Stomach (tissue), 4 donors: ENCODE measurements at regions not wholly inside any gene's neighbourhood (a gene's known extent, or its start where the extent isn't known, plus 50 kb on each side); places are given as distances from the start of the nearest gene placed in this dataset.
A peak's percentile ranks its signal among the peaks of the same experiment; 100 is the strongest.

Experiments
- CTCF ChIP-seq, 7 experiments: fragments of 450-650 bp in 4 of 7; fragments of 200-600 bp in 3 of 7; sonication (generic) in 3 of 7; IDR thresholded peaks; one replicate each; pipeline ENCODE4 v1.5.1; 2016 to 2019; ENCODE audit warnings: antibody characterized with exemption in 7 of 7, control low read depth in 2 of 7, mild to moderate bottlenecking in 1 of 7
- POLR2AphosphoS5 ChIP-seq, 3 donors: sonication (generic); formaldehyde crosslinking; IDR thresholded peaks; one replicate each; pipeline ENCODE4 v1.6.1; 2016; ENCODE audit warnings: antibody characterized with exemption in 3 of 3

- TF ChIP-seq CTCF (IDR thresholded peaks at IDR 0.05) = peak in 4 of 7 experiments; percentile 47 to 66 (median 54)
- TF ChIP-seq POLR2AphosphoS5 (IDR thresholded peaks at IDR 0.05) = peak in 1 of 3 donors; percentile 38
Observed at GRCh38 chr15:93997071-93997658, 234.2 kb upstream of the MCTP2 start.
